ENCODE measurements at regions not wholly inside any gene's neighbourhood (a gene's known extent, or its start where the extent isn't known, plus 50 kb on each side); places are given as distances from the start of the nearest gene placed in this dataset.
"Not testable (repeated sequence)": the region's sequence is repeated elsewhere in the genome, so short reads cannot be mapped to it uniquely, and the experiment has no call there.

GRCh38 chr2:193140895-193141294, 946.2 kb upstream of the TMEFF2 start:
- H3K27me3 ChIP-seq (ENCODE audit: insufficient read depth, low read length); H4K91ac ChIP-seq (ENCODE audit: low read depth, low read length); H3K4me3 ChIP-seq (ENCODE audit: low read depth, low read length); H2AFZ ChIP-seq (ENCODE audit: insufficient read depth, low read length, poor library complexity); H2BK120ac ChIP-seq (ENCODE audit: insufficient read depth, low read length, poor library complexity); H3K79me2 ChIP-seq (ENCODE audit: control insufficient read depth, insufficient read depth, low read length, poor library complexity); H2BK5ac ChIP-seq (ENCODE audit: low read depth, low read length, poor library complexity); H3K9ac ChIP-seq (ENCODE audit: low read length); H3K14ac ChIP-seq (ENCODE audit: low read length); H4K8ac ChIP-seq (ENCODE audit: low read depth, low read length); H3K4me1 ChIP-seq (ENCODE audit: control insufficient read depth in 1 of 2, insufficient read depth in 2 of 2, low read length in 2 of 2); H3K36me3 ChIP-seq (ENCODE audit: control insufficient read depth in 1 of 2, insufficient read depth in 2 of 2, low read length in 2 of 2); DNase-seq; H3K27ac ChIP-seq (ENCODE audit: low read depth, low read length); H3K18ac ChIP-seq (ENCODE audit: low read length); H3K23ac ChIP-seq (ENCODE audit: low read length); H3K79me1 ChIP-seq (ENCODE audit: low read length); H3K4me2 ChIP-seq (ENCODE audit: low read length); H4K12ac ChIP-seq (ENCODE audit: low read depth, low read length); H2BK12ac ChIP-seq (ENCODE audit: low read length); H3K9me3 ChIP-seq (ENCODE audit: insufficient read depth, low read depth, low read length); H2AK5ac ChIP-seq (ENCODE audit: low read length); H3K4ac ChIP-seq (ENCODE audit: low read depth, low read length): not testable (repeated sequence)
- WGBS (ENCODE audit: extremely low coverage, insufficient coverage, insufficient read length): no CpG with 5 or more reads among the region's 1 CpG

- H2BK12ac ChIP-seq (ENCODE audit: low read length): no peak overlapping the region
- H3K27me3 ChIP-seq (ENCODE audit: insufficient read depth, low read length): no peaks in the 10 kb centered on the region
- H2BK5ac ChIP-seq (ENCODE audit: low read depth, low read length, poor library complexity): no peak overlapping the region
- H3K79me1 ChIP-seq (ENCODE audit: low read length): no peaks in the 10 kb centered on the region
- H3K9ac ChIP-seq (ENCODE audit: low read length): no peak overlapping the region
- no peak overlapping the region for H3K4ac ChIP-seq (ENCODE audit: low read depth, low read length)
- no peak overlapping the region for H3K23ac ChIP-seq (ENCODE audit: low read length)
- H3K4me3 ChIP-seq (ENCODE audit: low read depth, low read length): no peak overlapping the region
- H3K4me2 ChIP-seq (ENCODE audit: low read length): no peak overlapping the region
- no peak overlapping the region for H3K14ac ChIP-seq (ENCODE audit: low read length)
- no peak overlapping the region for H4K91ac ChIP-seq (ENCODE audit: low read depth, low read length)
- H3K79me2 ChIP-seq (ENCODE audit: control insufficient read depth, insufficient read depth, low read length, poor library complexity): no peaks in the 10 kb centered on the region
- H2BK120ac ChIP-seq (ENCODE audit: insufficient read depth, low read length, poor library complexity): no peak overlapping the region
- H4K12ac ChIP-seq (ENCODE audit: low read depth, low read length): no peak overlapping the region
- DNase-seq: no peak
- H3K36me3 ChIP-seq (ENCODE audit: control insufficient read depth in 1 of 2, insufficient read depth in 2 of 2, low read length in 2 of 2): no peaks in the 10 kb centered on the region
- H4K8ac ChIP-seq (ENCODE audit: low read depth, low read length): no peak overlapping the region
- H2AFZ ChIP-seq (ENCODE audit: insufficient read depth, low read length, poor library complexity): no peak overlapping the region
- H3K27ac ChIP-seq (ENCODE audit: low read depth, low read length): no peak overlapping the region
- no peaks in the 10 kb centered on the region for H3K4me1 ChIP-seq (ENCODE audit: control insufficient read depth in 1 of 2, insufficient read depth in 2 of 2, low read length in 2 of 2)
- H3K18ac ChIP-seq (ENCODE audit: low read length): no peak overlapping the region
- no peak overlapping the region for H2AK5ac ChIP-seq (ENCODE audit: low read length)
- H3K9me3 ChIP-seq (ENCODE audit: insufficient read depth, low read depth, low read length): no peaks in the 10 kb centered on the region
Measured at GRCh38 chr2:193124815-193125214, 930.1 kb upstream of the TMEFF2 start.

- Histone ChIP-seq H4K8ac (ENCODE audit: low read depth, low read length) (no peak overlapping the region), H3K9me3 (ENCODE audit: insufficient read depth, low read depth, low read length) (no peaks in the 10 kb centered on the region), H3K27ac (ENCODE audit: low read depth, low read length) (no peak overlapping the region), H3K27me3 (ENCODE audit: insufficient read depth, low read length) (no peaks in the 10 kb centered on the region), H3K9ac (ENCODE audit: low read length) (no peak overlapping the region), H3K4ac (ENCODE audit: low read depth, low read length) (no peak overlapping the region), H3K18ac (ENCODE audit: low read length) (no peak overlapping the region), H3K14ac (ENCODE audit: low read length) (no peak overlapping the region), H2BK12ac (ENCODE audit: low read length) (no peak overlapping the region), H2BK5ac (ENCODE audit: low read depth, low read length, poor library complexity) (no peak overlapping the region), H3K36me3 (ENCODE audit: control insufficient read depth in 1 of 2, insufficient read depth in 2 of 2, low read length in 2 of 2) (no peaks in the 10 kb centered on the region), H2AK5ac (ENCODE audit: low read length) (no peak overlapping the region), H3K4me1 (ENCODE audit: control insufficient read depth in 1 of 2, insufficient read depth in 2 of 2, low read length in 2 of 2) (no peaks in the 10 kb centered on the region), H4K12ac (ENCODE audit: low read depth, low read length) (no peak overlapping the region), H3K4me2 (ENCODE audit: low read length) (no peak overlapping the region), H2AFZ (ENCODE audit: insufficient read depth, low read length, poor library complexity) (no peak overlapping the region), H3K79me1 (ENCODE audit: low read length) (no peaks in the 10 kb centered on the region), H2BK120ac (ENCODE audit: insufficient read depth, low read length, poor library complexity) (no peak overlapping the region), H3K23ac (ENCODE audit: low read length) (no peak overlapping the region), H3K79me2 (ENCODE audit: control insufficient read depth, insufficient read depth, low read length, poor library complexity) (no peaks in the 10 kb centered on the region), H3K4me3 (ENCODE audit: low read depth, low read length) (no peak overlapping the region), H4K91ac (ENCODE audit: low read depth, low read length) (no peak overlapping the region)
- no CpG with 5 or more reads among the region's 1 CpG for WGBS (ENCODE audit: extremely low coverage, insufficient coverage, insufficient read length)
- no peak for DNase-seq
Measured at GRCh38 chr2:193114827-193115226, 920.1 kb upstream of the TMEFF2 start.

- Histone ChIP-seq H3K4me2 (ENCODE audit: low read length) (no peak overlapping the region), H2BK120ac (ENCODE audit: insufficient read depth, low read length, poor library complexity) (no peak overlapping the region), H3K14ac (ENCODE audit: low read length) (no peak overlapping the region), H2BK5ac (ENCODE audit: low read depth, low read length, poor library complexity) (no peak overlapping the region), H3K4me1 (ENCODE audit: control insufficient read depth in 1 of 2, insufficient read depth in 2 of 2, low read length in 2 of 2) (no peaks in the 10 kb centered on the region), H3K9ac (ENCODE audit: low read length) (no peak overlapping the region), H4K91ac (ENCODE audit: low read depth, low read length) (no peak overlapping the region), H3K4me3 (ENCODE audit: low read depth, low read length) (no peak overlapping the region), H3K18ac (ENCODE audit: low read length) (no peak overlapping the region), H2AK5ac (ENCODE audit: low read length) (no peak overlapping the region), H2AFZ (ENCODE audit: insufficient read depth, low read length, poor library complexity) (no peak overlapping the region), H3K79me2 (ENCODE audit: control insufficient read depth, insufficient read depth, low read length, poor library complexity) (no peaks in the 10 kb centered on the region), H3K4ac (ENCODE audit: low read depth, low read length) (no peak overlapping the region), H3K79me1 (ENCODE audit: low read length) (no peaks in the 10 kb centered on the region), H3K27me3 (ENCODE audit: insufficient read depth, low read length) (no peaks in the 10 kb centered on the region), H3K27ac (ENCODE audit: low read depth, low read length) (no peak overlapping the region), H2BK12ac (ENCODE audit: low read length) (no peak overlapping the region), H4K12ac (ENCODE audit: low read depth, low read length) (no peak overlapping the region), H3K9me3 (ENCODE audit: insufficient read depth, low read depth, low read length) (no peaks in the 10 kb centered on the region), H3K36me3 (ENCODE audit: control insufficient read depth in 1 of 2, insufficient read depth in 2 of 2, low read length in 2 of 2) (no peaks in the 10 kb centered on the region), H3K23ac (ENCODE audit: low read length) (no peak overlapping the region), H4K8ac (ENCODE audit: low read depth, low read length) (no peak overlapping the region)
- no CpG with 5 or more reads among the region's 1 CpG for whole genome bisulfite sequencing (ENCODE audit: extremely low coverage, insufficient coverage, insufficient read length)
- DNase-seq: no peak
Measured at GRCh38 chr2:193112986-193113385, 918.3 kb upstream of the TMEFF2 start.

GRCh38 chr2:193103064-193103463, 908.3 kb upstream of the TMEFF2 start:
- no peak overlapping the region for H3K14ac ChIP-seq (ENCODE audit: low read length)
- no peak overlapping the region for H2BK5ac ChIP-seq (ENCODE audit: low read depth, low read length, poor library complexity)
- no peaks in the 10 kb centered on the region for H3K4me1 ChIP-seq (ENCODE audit: control insufficient read depth in 1 of 2, insufficient read depth in 2 of 2, low read length in 2 of 2)
- H3K27me3 ChIP-seq (ENCODE audit: insufficient read depth, low read length): no peaks in the 10 kb centered on the region
- no peak overlapping the region for H3K9ac ChIP-seq (ENCODE audit: low read length)
- H4K91ac ChIP-seq (ENCODE audit: low read depth, low read length): no peak overlapping the region
- no peak overlapping the region for H4K12ac ChIP-seq (ENCODE audit: low read depth, low read length)
- no peak for DNase-seq
- no peak overlapping the region for H3K27ac ChIP-seq (ENCODE audit: low read depth, low read length)
- WGBS (ENCODE audit: extremely low coverage, insufficient coverage, insufficient read length): no CpG with 5 or more reads among the region's 1 CpG
- H3K79me2 ChIP-seq (ENCODE audit: control insufficient read depth, insufficient read depth, low read length, poor library complexity): no peaks in the 10 kb centered on the region
- no peaks in the 10 kb centered on the region for H3K9me3 ChIP-seq (ENCODE audit: insufficient read depth, low read depth, low read length)
- H2BK12ac ChIP-seq (ENCODE audit: low read length): no peak overlapping the region
- no peaks in the 10 kb centered on the region for H3K36me3 ChIP-seq (ENCODE audit: control insufficient read depth in 1 of 2, insufficient read depth in 2 of 2, low read length in 2 of 2)
- no peak overlapping the region for H3K4ac ChIP-seq (ENCODE audit: low read depth, low read length)
- H3K4me3 ChIP-seq (ENCODE audit: low read depth, low read length): no peak overlapping the region
- H3K79me1 ChIP-seq (ENCODE audit: low read length): no peaks in the 10 kb centered on the region
- no peak overlapping the region for H3K23ac ChIP-seq (ENCODE audit: low read length)
- H2AFZ ChIP-seq (ENCODE audit: insufficient read depth, low read length, poor library complexity): no peak overlapping the region
- H2BK120ac ChIP-seq (ENCODE audit: insufficient read depth, low read length, poor library complexity): no peak overlapping the region
- no peak overlapping the region for H3K18ac ChIP-seq (ENCODE audit: low read length)
- H2AK5ac ChIP-seq (ENCODE audit: low read length): no peak overlapping the region
- H3K4me2 ChIP-seq (ENCODE audit: low read length): no peak overlapping the region
- H4K8ac ChIP-seq (ENCODE audit: low read depth, low read length): no peak overlapping the region

Data from trophoblast cell (in vitro differentiated cells and primary cell).